ENCODE measurements at regions not wholly inside any gene's neighbourhood (a gene's known extent, or its start where the extent isn't known, plus 50 kb on each side); places are given as distances from the start of the nearest gene placed in this dataset.

DNA sequence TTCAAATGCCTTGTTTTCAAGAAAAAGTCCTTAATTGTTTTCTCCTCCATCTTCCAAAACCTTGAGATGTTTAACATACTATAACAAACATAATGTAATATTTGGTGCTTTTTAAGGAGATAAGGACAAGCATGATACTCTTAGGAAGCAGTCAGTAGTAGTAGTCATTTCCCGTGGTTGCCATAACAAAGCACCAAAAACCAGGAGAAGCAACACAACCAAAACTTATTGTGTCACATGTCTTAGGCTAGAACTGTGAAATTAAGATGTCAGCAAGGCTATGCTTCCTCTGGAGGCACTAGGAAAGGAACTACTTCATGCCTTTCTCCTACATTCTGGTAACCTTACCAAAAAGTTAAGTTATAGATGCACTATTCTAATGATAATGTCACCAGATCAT is 106.8 kb downstream of the MBL2 start:
- no peak overlapping the region for H3K23ac ChIP-seq (ENCODE audit: low read depth, low read length)
- H3K27ac ChIP-seq (ENCODE audit: insufficient read depth, low read length) = no peak overlapping the region
- H4K91ac ChIP-seq (ENCODE audit: insufficient read depth, low read depth, low read length) = no peak overlapping the region
- no peaks in the 10 kb centered on the region for H4K20me1 ChIP-seq (ENCODE audit: insufficient read depth, low read length)
- ChIA-PET POLR2A (ENCODE audit: unreplicated experiment) (no interaction called here), CTCF (no interaction called here)
- H3K4me3 ChIP-seq (ENCODE audit: insufficient read depth, low read depth, low read length) = no peak overlapping the region
- H3K9me1 ChIP-seq (ENCODE audit: insufficient read depth, low read length) = no peaks in the 10 kb centered on the region
- no peaks in the 10 kb centered on the region for H3K4me1 ChIP-seq (ENCODE audit: control insufficient read depth, insufficient read depth, low read length)
- ATAC-seq (ENCODE audit: low read depth) (no peak), DNase-seq (no peak)
- no peak overlapping the region for H2AFZ ChIP-seq (replicated peaks; ENCODE audit: low read length, poor library complexity)
- no peak overlapping the region for H3K56ac ChIP-seq (ENCODE audit: extremely low read depth, insufficient read depth, low read length)
- BruUV-seq (replicated peaks) = no TSS peak
- no peak overlapping the region for H4K5ac ChIP-seq (ENCODE audit: low read depth, low read length)
- H3K18ac ChIP-seq (ENCODE audit: low read depth, low read length) = no peak overlapping the region
- H3K27me3 ChIP-seq (ENCODE audit: control insufficient read depth, insufficient read depth, low read length) = no peaks in the 10 kb centered on the region
- no peak overlapping the region for H2BK20ac ChIP-seq (ENCODE audit: low read depth, low read length)
- TF ChIP-seq FOS (IDR thresholded peaks at IDR 0.05; ENCODE audit: low read depth, low read length) (no peak), RFX5 (IDR thresholded peaks at IDR 0.05; ENCODE audit: low read depth, low read length) (no peak), ELK1 (IDR thresholded peaks at IDR 0.05; ENCODE audit: borderline replicate concordance, low read depth, low read length) (no peak), POLR2A (IDR thresholded peaks at IDR 0.05; ENCODE audit: low read depth, low read length) (no peak), BHLHE40 (IDR thresholded peaks at IDR 0.05; ENCODE audit: low read depth, low read length) (no peak), MAZ (IDR thresholded peaks at IDR 0.05; ENCODE audit: borderline replicate concordance, low read depth, low read length) (no peak), RCOR1 (IDR thresholded peaks at IDR 0.05; ENCODE audit: insufficient replicate concordance, low read length) (no peak), MXI1 (IDR thresholded peaks at IDR 0.05; ENCODE audit: borderline replicate concordance, low read depth, low read length) (no peak), RAD21 (IDR thresholded peaks at IDR 0.05; ENCODE audit: low read length) (no peak), USF2 (IDR thresholded peaks at IDR 0.05; ENCODE audit: low read depth, low read length) (no peak)
- H2AK9ac ChIP-seq (replicated peaks; ENCODE audit: low read depth, low read length, poor library complexity) = no peak overlapping the region
- H3K4ac ChIP-seq (ENCODE audit: low read depth, low read length) = no peak overlapping the region
- no peaks in the 10 kb centered on the region for H3K79me1 ChIP-seq (ENCODE audit: low read depth in 1 of 2, low read length in 2 of 2)
- H3K9ac ChIP-seq (ENCODE audit: low read depth, low read length) = no peak overlapping the region
- H3K4me2 ChIP-seq (ENCODE audit: low read depth, low read length) = no peak overlapping the region
- WGBS, 2 experiments (ENCODE audit: extremely low coverage in 2 of 2, insufficient read length in 1 of 2) = no CpG with 5 or more reads among the region's 1 CpG
- no peak overlapping the region for H2BK120ac ChIP-seq (ENCODE audit: low read depth, low read length)
- H2BK5ac ChIP-seq (ENCODE audit: low read depth, low read length, poor library complexity, severe bottlenecking) = no peak overlapping the region
- H2AK5ac ChIP-seq (ENCODE audit: low read depth, low read length) = no peak overlapping the region
- H3K14ac ChIP-seq (replicated peaks; ENCODE audit: low read depth, low read length) = no peak overlapping the region
- intact Hi-C loops (cut with micrococcal nuclease) = no loop called here
- in situ Hi-C loops (cut with MboI; ENCODE audit: low sequenced_read_pairs) = no loop called here
- dilution Hi-C loops (cut with HindIII; ENCODE audit: low sequenced_read_pairs, unreplicated experiment) = no loop called here
- H2BK15ac ChIP-seq (ENCODE audit: low read depth, low read length) = no peak overlapping the region
- no peaks in the 10 kb centered on the region for H3K36me3 ChIP-seq (ENCODE audit: control insufficient read depth, insufficient read depth, low read length)
- H4K8ac ChIP-seq (ENCODE audit: low read depth in 2 of 2, low read length in 2 of 2) = no peak overlapping the region
- H3K9me3 ChIP-seq (ENCODE audit: control insufficient read depth, insufficient read depth, low read length) = peaks cover 3% of the 10 kb centered on the region; the same call in 1 of the 2 replicates

Data from IMR-90 (cell line).